ENCODE measurements at regions not wholly inside any gene's neighbourhood (a gene's known extent, or its start where the extent isn't known, plus 50 kb on each side); places are given as distances from the start of the nearest gene placed in this dataset.

DNA sequence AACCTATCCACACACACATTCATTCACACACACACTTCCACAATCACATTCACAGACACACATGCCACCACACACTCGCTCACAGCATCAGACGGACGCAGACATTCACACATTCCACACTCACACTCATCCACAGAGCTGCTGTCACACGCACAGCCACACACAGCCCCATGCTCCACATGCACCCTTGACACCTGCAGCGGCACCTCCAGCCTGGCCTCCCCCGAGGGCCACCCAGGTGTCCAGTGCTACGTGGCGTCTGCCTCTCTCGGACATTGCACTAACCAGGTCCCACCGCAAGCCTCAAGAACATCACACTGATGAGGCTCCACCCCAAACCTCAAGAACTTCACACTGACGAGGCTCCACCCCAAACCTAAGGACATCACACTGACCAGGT lies 155.2 kb downstream of the RBFOX3 start:
- Histone ChIP-seq H3K36me3 (no peaks in the 10 kb centered on the region), H3K27me3 (0 out of 2 replicates have a peak, but pooled peaks cover 2% of the 10 kb centered on the region), H3K9me3 (no peaks in the 10 kb centered on the region), H3K4me3 (no peak overlapping the region)
- no peak for DNase-seq

DNA sequence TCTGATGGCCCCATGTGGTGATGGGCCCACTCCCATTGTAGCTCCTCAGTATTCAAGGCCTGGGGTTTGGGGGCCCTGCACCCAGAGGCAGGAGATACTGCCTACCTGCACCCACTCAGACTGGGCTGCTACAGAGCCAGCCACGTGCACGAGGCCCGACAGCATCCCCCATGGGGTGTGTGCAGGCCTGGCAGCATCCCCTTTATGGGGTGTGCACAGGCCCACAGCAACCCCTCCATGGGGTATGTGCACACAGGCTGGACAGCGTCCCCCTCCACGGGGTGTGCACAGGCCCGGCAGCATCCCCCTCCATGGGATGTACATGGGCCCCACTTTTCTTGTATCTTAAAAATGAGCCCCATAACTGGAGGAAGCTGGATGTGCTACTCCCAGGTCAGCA lies 156.0 kb downstream of the RBFOX3 start:
- DNase-seq, result no peak
- H3K4me3 ChIP-seq, result no peak overlapping the region
- 0 out of 2 replicates have a peak, but pooled peaks cover 1% of the 10 kb centered on the region for H3K27me3 ChIP-seq
- no peaks in the 10 kb centered on the region for H3K9me3 ChIP-seq
- no peaks in the 10 kb centered on the region for H3K36me3 ChIP-seq

DNA sequence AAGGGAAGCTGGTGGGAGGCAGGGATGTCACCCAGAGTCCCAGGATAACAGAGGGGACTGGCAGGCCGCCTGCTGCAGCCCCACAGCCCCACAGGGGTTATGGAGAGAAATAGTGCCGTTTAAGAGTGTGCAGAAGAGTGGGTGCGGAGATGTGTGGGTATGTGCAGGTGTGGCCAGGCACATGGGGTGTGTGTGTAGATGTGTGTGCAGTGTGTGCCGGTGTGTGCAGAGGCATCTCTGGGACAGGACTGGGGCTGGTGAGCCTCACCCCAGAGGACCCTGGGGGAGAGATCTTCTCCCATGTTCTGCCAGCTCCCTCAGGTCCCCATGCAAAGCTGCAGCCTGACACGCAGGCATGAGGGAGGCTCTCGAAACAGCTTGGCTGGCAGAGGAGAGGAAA lies 157.4 kb downstream of the RBFOX3 start:
- no peak for DNase-seq
- H3K9me3 ChIP-seq, result no peaks in the 10 kb centered on the region
- H3K4me3 ChIP-seq, result no peak overlapping the region

DNA sequence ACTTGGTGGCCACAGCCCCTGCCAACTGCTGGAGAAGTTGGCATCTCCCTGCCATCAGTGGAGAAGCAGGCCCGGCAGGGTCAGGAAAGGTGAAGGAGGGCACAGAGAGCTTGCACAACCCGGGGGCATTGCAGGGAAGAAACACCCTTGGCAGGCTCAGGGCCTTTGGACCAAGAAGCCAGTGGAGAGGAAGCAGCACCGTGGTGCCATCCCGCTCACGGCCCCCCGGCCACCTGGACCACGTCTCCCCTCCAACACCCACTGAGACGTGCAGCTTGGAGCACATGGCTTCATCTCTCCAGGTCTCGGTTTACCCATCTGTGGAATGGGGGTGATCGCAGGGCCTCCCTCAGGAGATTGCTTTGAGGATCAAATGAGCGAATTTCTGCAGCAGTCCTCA lies 158.1 kb downstream of the RBFOX3 start:
- DNase-seq, result no peak
- no peaks in the 10 kb centered on the region for H3K9me3 ChIP-seq
- H3K36me3 ChIP-seq, result no peaks in the 10 kb centered on the region
- H3K4me3 ChIP-seq, result no peak overlapping the region
- H3K27me3 ChIP-seq, result no peaks in the 10 kb centered on the region

More for the DNA sequence above, 157.4 kb downstream of the RBFOX3 start:
- no peaks in the 10 kb centered on the region for H3K36me3 ChIP-seq
- H3K27me3 ChIP-seq, result no peaks in the 10 kb centered on the region

DNA sequence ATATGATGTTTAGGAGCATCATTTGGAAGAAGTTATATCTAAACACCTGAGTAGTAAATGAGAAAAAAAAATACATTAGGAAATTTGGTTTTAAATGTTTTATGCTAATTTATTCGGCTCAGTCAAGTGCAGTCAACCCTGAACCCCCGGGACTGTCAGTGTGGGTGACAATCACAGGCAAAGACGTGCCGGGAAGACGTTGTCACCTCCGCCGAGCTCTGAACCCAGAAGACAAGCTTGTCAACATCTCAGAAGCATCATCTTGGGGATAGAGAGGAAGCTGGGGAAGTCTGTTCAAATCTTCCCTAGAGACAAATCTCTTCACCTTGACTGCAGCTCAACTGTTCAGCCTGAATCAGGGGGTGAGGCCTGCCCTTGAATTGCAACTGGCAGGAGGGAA lies 159.7 kb downstream of the RBFOX3 start:
- Histone ChIP-seq H3K27me3 (no peaks in the 10 kb centered on the region), H3K4me3 (no peak overlapping the region), H3K9me3 (no peaks in the 10 kb centered on the region), H3K36me3 (no peaks in the 10 kb centered on the region)
- DNase-seq, result no peak

DNA sequence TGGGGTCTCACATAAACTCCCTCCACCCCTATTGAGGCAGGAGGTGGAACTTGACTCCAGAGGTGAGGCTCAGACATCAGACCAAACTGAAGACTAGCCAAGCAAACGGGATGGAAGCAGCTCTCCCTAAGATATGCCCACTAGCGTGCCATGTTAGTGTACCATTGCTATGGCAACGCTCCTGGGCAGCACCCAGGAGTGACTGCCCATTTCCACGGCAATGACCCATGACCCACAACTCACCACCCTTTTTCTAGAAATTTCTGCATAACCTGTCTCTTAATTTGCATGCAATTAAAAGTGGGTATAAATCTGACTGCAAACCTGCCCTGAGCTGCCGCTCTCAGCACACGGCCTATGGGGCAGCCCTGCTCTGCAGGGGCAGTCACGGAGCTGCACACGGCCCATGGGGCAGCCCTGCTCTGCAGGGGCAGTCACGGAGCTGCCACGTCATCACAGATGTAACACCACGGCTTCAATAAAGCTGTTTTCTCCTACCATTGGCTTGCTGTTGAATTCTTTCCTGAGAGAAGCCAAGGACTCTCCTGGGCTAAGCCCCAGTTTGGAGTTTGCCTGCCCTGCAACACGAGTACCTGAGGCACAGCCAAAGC lies 164.3 kb downstream of the RBFOX3 start:
- Histone ChIP-seq H3K27me3 (no peaks in the 10 kb centered on the region), H3K4me3 (no peak overlapping the region), H3K36me3 (no peaks in the 10 kb centered on the region), H3K9me3 (no peaks in the 10 kb centered on the region)
- no peak for DNase-seq

DNA sequence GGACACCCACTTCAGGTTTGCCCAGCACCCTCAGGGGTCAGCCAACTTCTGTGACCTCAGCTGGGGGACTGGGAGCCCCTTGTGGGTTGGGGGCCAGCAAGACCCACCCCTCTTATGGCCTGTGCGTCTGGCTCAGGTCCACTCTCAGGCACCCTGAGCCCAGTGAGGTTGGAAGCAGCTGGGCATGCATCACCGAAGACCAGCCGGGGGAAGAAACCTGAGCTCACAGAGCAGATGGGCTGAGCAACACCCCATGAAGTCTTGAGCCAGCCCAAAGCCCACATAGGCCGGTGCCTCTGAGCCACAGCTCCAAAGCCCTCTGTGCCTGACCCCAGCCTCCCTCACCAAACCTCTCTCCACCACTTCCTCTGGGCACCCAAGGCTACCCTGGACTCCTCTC lies 166.7 kb downstream of the RBFOX3 start:
- no peak overlapping the region for H3K4me3 ChIP-seq
- no peaks in the 10 kb centered on the region for H3K27me3 ChIP-seq
- no peaks in the 10 kb centered on the region for H3K9me3 ChIP-seq

DNA sequence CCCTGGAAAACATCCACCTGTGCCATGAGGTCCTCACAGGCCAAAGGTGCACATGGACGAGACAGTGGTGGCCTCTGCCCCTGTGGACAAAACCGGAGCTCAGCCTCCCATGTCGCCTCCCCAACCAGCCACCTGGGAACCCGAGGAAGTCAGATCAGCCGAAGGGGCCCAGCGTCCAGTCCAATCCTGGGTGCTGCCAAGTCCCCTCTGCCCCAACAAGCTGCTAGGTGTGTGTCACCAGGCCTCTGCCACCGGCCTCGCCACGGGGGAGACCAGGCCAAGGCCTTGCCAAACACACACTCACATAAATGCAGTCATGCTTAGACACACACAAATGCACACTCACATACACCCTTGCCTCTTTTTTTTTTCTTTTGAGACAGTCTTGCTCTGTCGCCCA lies 167.8 kb downstream of the RBFOX3 start:
- Histone ChIP-seq H3K27me3 (no peaks in the 10 kb centered on the region), H3K36me3 (no peaks in the 10 kb centered on the region), H3K4me3 (no peak overlapping the region), H3K9me3 (no peaks in the 10 kb centered on the region)
- no peak for DNase-seq

More for the DNA sequence above, 166.7 kb downstream of the RBFOX3 start:
- no peaks in the 10 kb centered on the region for H3K36me3 ChIP-seq
- no peak for DNase-seq

DNA sequence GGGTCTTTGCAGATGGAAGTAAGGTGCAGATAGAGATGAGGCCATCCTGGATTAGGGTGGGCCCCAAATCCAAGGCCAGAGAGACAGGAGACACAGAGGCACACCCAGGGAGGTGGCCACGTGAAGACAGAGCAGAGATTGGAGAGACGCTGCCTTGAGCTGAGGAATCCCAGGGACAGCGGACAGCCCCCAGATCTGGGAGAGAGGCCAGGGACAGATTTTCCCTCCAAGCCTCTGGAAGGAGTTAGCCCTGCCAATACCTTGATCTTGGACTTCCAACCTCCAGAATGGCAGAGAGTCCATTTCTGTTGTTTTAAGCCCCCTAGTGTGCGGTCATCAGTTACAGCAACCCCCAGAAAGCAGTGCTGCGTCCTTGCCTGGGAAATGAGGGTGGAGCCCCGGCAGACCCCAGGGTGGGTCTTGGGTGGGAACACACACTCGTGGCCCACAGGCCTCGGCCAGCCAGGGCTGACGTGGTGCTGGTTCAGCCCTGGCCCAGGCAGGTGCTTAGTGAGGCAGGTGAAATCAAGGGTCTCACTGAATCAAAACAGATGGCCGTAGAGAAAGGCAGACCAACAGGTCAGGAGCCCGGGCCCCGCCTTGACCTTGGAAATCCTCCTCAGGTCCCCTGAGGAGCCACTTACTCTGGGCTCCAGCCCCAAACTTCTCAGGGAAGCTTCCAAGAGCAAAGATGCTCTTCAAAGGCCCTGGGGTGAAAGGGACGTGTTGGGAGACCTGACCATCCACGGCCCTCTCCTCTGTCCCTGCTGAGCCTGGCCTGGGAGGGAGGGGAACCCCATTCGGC lies 169.3 kb downstream of the RBFOX3 start:
- no peaks in the 10 kb centered on the region for H3K27me3 ChIP-seq
- no peak for DNase-seq

DNA sequence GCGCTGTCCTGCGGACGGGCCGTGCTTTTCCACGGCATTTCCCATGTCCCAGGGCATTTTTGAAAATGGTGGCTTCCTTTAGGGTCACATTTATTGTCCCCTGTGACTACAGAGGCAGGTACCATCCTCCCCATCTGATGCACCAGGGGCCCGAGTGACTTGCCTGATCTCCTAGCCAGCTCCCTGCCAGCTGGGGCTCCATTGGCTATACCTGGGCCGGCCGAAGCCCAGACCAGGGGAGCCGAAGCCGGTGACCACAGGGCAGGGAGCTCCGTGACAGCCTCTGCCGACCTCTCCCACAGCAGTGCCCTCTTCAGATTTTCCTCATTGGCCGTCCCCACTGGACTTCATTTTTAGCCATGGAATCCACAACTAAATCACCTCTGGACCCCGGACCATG lies 170.6 kb downstream of the RBFOX3 start:
- no peak overlapping the region for H3K4me3 ChIP-seq
- H3K36me3 ChIP-seq, result no peaks in the 10 kb centered on the region
- DNase-seq, result no peak
- H3K9me3 ChIP-seq, result no peaks in the 10 kb centered on the region
- H3K27me3 ChIP-seq, result no peaks in the 10 kb centered on the region

More for the DNA sequence above, 169.3 kb downstream of the RBFOX3 start:
- no peaks in the 10 kb centered on the region for H3K9me3 ChIP-seq
- no peak overlapping the region for H3K4me3 ChIP-seq
- H3K36me3 ChIP-seq, result no peaks in the 10 kb centered on the region

DNA sequence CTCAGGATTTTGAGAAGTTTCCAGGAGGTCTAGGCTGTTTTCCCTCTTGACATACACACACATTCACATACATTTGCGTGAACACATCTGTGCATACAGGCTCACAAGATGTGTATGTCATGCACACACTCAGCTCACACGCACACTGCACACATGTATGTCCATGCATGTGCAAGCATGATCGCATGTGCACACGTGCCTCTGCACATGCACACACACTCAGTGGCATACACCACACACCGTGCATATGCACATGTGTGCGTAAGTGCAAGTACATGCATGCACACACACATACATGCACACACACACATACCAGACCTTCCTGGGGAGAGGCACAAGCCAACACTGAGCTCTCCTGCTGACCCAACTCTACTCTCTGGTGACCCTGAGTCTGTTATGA lies 171.4 kb downstream of the RBFOX3 start:
- Histone ChIP-seq H3K4me3 (no peak overlapping the region), H3K36me3 (no peaks in the 10 kb centered on the region), H3K27me3 (no peaks in the 10 kb centered on the region), H3K9me3 (no peaks in the 10 kb centered on the region)
- DNase-seq, result no peak

DNA sequence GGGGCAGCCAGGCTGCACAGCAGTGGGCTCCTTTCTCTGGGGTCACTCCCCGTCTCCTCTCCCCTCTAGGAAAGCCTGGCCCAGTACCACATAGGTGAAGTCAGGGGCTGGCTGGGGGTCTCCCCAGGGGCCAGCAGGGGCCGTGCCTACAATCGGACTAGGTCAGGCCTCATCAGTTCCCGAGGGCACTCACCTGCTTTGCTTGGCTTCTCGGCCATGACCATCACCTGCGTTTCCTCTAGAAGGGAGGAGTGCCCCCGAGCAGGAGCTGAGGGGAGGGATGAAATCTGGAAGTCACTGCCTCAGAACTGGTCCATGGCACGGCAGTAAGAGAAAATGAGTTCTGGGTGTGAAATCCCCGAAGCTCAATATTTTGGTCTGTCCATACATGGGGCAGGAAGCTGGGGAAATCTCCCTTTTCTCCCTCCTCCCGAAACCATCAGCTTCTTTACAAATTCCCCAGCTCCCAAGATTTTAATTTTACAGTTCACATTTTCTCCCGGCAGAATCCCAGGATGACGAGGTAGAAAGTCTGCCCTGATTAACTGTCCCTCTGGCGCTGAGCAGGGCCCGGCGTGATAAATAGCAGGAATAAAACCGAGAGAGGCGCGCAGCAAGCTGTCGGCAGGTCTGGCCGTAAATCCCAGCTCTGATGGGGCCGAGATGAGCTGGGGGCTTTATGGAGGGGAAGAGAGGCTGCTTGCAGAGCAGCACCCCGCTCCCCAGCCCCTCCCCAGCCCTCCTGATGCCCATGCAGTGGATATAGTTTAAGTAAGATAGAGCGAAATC lies 172.1 kb downstream of the RBFOX3 start:
- Histone ChIP-seq H3K9me3 (no peaks in the 10 kb centered on the region), H3K36me3 (no peaks in the 10 kb centered on the region), H3K27me3 (0 out of 2 replicates have a peak, but pooled peaks cover 3% of the 10 kb centered on the region), H3K4me3 (no peak overlapping the region)
- DNase-seq, result no peak

DNA sequence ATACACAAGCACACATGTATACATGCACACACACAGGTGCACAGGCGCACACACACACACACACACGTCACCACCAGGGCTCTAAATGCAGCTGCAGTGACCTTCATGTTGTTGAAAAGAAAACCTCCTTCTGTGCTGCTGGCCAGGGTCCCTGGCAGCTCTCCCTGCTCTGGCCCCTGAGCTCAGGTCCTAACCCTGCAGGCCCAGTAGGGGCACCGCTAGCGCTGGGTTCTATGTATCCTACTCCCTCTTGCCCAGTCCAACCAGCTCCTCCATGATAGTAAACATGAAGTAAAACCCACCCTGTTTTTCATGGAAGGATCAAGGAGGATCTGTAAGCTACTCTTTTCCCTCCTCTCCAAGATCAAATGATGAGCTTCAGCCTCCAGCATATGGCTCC lies 172.8 kb downstream of the RBFOX3 start:
- no peaks in the 10 kb centered on the region for H3K9me3 ChIP-seq
- H3K36me3 ChIP-seq, result no peaks in the 10 kb centered on the region
- 0 out of 2 replicates have a peak, but pooled peaks cover 3% of the 10 kb centered on the region for H3K27me3 ChIP-seq
- DNase-seq, result no peak
- H3K4me3 ChIP-seq, result no peak overlapping the region

DNA sequence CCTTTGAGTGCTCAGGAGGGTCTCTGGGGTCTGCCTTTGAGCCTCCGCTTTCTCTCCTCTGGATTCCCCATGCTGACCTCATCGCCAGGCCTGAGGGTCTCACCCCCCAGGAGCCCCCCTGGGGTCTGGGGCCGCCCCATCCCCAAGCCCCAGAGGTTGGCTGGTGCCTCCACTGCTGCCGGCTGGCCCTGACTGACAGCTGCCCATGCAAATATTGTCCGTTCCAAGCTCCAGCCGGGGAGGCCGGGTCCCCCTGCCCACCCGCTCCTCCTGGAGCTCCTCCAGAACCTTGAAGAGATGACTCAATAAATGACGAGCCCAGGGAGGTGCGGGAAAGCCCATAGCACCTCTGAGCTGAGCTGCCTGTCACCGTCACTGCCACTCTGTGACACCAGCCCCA lies 173.8 kb downstream of the RBFOX3 start:
- Histone ChIP-seq H3K9me3 (no peaks in the 10 kb centered on the region), H3K4me3 (no peak overlapping the region), H3K36me3 (no peaks in the 10 kb centered on the region), H3K27me3 (peaks cover 7% of the 10 kb centered on the region)
- no peak for DNase-seq

DNA sequence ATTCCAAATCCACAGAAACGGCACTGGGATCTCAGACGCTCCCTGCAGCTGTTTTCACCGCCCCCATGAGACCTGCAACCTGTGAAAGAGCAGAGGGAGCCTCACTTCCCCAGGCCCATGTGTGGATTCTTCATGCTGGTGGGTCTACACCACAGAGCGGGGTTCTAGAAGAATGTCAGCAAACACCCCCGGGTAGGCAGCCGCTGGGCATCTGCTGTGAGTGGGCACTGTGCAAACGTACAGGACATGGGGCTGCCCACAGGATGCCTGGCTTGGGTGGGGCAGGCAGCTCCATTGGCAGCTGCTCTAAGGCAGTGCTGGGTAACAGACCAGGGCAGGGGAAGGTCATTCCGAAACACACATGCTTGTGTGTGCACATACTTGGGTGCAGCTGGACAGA lies 174.9 kb downstream of the RBFOX3 start:
- H3K4me3 ChIP-seq, result no peak overlapping the region
- no peaks in the 10 kb centered on the region for H3K36me3 ChIP-seq
- DNase-seq, result no peak
- H3K27me3 ChIP-seq, result peaks cover 15% of the 10 kb centered on the region
- no peaks in the 10 kb centered on the region for H3K9me3 ChIP-seq

DNA sequence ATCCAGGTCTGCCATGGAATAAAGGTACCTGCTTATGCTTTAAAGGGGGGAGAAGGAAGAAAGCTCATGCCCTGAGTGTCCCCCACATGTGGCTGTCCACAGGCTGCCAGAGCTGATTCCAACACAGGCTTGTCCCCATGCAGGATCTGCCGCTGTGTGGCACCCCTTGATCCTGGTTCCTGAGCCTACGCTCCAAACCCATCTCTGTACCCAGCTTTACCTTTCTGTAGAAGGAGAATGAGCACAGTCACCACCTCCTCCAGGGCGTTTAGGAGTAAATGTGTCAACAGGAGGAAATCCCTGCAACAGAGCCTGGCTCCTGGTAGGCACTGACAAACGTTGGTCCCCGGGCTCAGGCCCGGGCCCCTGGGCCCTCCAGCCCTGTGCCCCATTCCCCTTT lies 175.6 kb downstream of the RBFOX3 start:
- Histone ChIP-seq H3K36me3 (no peaks in the 10 kb centered on the region), H3K4me3 (no peak overlapping the region), H3K27me3 (peaks cover 22% of the 10 kb centered on the region), H3K9me3 (no peaks in the 10 kb centered on the region)
- DNase-seq, result no peak

DNA sequence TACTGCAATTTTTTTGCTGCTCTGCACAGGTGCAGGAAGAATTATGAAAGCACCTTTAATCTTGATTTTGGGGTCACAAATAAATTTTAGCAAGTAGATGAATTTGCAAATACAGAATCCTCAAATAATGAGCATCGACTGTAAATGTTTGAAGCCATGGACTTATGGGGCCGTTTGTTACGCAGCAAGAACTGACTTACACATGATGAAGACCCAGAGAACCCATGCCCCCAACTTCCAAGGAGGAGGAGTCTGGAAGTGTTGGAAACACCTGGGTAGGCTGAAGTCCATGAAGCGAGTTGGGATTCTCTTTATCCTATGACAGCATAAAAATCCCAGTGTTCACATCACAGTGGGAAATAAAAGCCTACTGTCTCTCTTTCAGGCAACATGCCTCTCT lies 176.6 kb downstream of the RBFOX3 start:
- peaks cover 28% of the 10 kb centered on the region for H3K27me3 ChIP-seq
- H3K4me3 ChIP-seq, result no peak overlapping the region

More for the DNA sequence above, 176.6 kb downstream of the RBFOX3 start:
- no peak for DNase-seq
- no peaks in the 10 kb centered on the region for H3K9me3 ChIP-seq
- H3K36me3 ChIP-seq, result no peaks in the 10 kb centered on the region
